ENCODE measurements at regions not wholly inside any gene's neighbourhood (a gene's known extent, or its start where the extent isn't known, plus 50 kb on each side); places are given as distances from the start of the nearest gene placed in this dataset.

GRCh38 chr5:167880420-167880819 is 411.0 kb upstream of the WWC1 start:
- H3K27me3 ChIP-seq, result no peaks in the 10 kb centered on the region
- no peak for DNase-seq (ENCODE audit: low spot score)

GRCh38 chr5:167881041-167881440 is 410.4 kb upstream of the WWC1 start:
- no peaks in the 10 kb centered on the region for H3K36me3 ChIP-seq
- H3K27me3 ChIP-seq, result no peaks in the 10 kb centered on the region
- no peak overlapping the region for H3K27ac ChIP-seq
- no peaks in the 10 kb centered on the region for H3K9me3 ChIP-seq
- no peaks in the 10 kb centered on the region for H3K4me1 ChIP-seq
- DNase-seq (ENCODE audit: low spot score), result no peak
- no peak overlapping the region for H3K4me3 ChIP-seq
- TF ChIP-seq CTCF (IDR thresholded peaks at IDR 0.05), result no peak

More at GRCh38 chr5:167880420-167880819, 411.0 kb upstream of the WWC1 start:
- no peaks in the 10 kb centered on the region for H3K9me3 ChIP-seq
- H3K27ac ChIP-seq, result no peak overlapping the region
- no peaks in the 10 kb centered on the region for H3K4me1 ChIP-seq
- H3K4me3 ChIP-seq, result no peak overlapping the region
- H3K36me3 ChIP-seq, result no peaks in the 10 kb centered on the region
- no peak for TF ChIP-seq CTCF (IDR thresholded peaks at IDR 0.05)

- H3K4me1 ChIP-seq, result no peaks in the 10 kb centered on the region
- no peak for TF ChIP-seq CTCF (IDR thresholded peaks at IDR 0.05)
- no peak for DNase-seq (ENCODE audit: low spot score)
- no peak overlapping the region for H3K4me3 ChIP-seq
- H3K36me3 ChIP-seq, result no peaks in the 10 kb centered on the region
- H3K27ac ChIP-seq, result no peak overlapping the region
- no peaks in the 10 kb centered on the region for H3K27me3 ChIP-seq
- no peaks in the 10 kb centered on the region for H3K9me3 ChIP-seq
Observed at GRCh38 chr5:167886196-167886595, 405.2 kb upstream of the WWC1 start.

DNA sequence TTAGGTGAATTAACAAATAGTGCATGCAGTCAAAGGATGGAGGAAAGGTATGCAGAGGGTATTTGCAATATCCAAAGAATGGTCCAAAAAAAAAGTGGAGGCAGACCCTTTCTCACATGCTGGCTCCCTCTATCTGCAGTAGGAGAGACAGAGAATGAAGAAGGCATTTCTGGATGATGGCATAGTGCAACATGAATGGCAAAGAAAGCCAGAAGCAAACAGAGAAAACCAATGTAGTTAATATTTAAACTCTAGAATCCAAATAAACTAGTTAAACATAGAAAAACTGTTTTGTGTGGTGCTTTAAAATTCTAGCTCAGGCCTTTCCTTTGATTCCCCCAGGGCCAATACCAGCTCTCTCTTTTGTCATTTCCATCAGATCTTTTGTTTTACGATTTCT is 403.1 kb upstream of the WWC1 start:
- no peak overlapping the region for H3K27ac ChIP-seq
- DNase-seq (ENCODE audit: low spot score), result no peak
- no peaks in the 10 kb centered on the region for H3K27me3 ChIP-seq
- H3K4me1 ChIP-seq, result peaks cover 0 to 5% of the 10 kb centered on the region in 2 donors
- no peaks in the 10 kb centered on the region for H3K9me3 ChIP-seq
- no peak for TF ChIP-seq CTCF (IDR thresholded peaks at IDR 0.05)
- H3K4me3 ChIP-seq, result no peak overlapping the region
- H3K36me3 ChIP-seq, result no peaks in the 10 kb centered on the region

GRCh38 chr5:167889276-167889675 is 402.2 kb upstream of the WWC1 start:
- Histone ChIP-seq H3K4me3 (no peak overlapping the region), H3K9me3 (no peaks in the 10 kb centered on the region), H3K27me3 (no peaks in the 10 kb centered on the region), H3K4me1 (peaks cover 0 to 5% of the 10 kb centered on the region in 2 donors), H3K27ac (no peak overlapping the region), H3K36me3 (no peaks in the 10 kb centered on the region)
- no peak for TF ChIP-seq CTCF (IDR thresholded peaks at IDR 0.05)
- DNase-seq (ENCODE audit: low spot score), result no peak

DNA sequence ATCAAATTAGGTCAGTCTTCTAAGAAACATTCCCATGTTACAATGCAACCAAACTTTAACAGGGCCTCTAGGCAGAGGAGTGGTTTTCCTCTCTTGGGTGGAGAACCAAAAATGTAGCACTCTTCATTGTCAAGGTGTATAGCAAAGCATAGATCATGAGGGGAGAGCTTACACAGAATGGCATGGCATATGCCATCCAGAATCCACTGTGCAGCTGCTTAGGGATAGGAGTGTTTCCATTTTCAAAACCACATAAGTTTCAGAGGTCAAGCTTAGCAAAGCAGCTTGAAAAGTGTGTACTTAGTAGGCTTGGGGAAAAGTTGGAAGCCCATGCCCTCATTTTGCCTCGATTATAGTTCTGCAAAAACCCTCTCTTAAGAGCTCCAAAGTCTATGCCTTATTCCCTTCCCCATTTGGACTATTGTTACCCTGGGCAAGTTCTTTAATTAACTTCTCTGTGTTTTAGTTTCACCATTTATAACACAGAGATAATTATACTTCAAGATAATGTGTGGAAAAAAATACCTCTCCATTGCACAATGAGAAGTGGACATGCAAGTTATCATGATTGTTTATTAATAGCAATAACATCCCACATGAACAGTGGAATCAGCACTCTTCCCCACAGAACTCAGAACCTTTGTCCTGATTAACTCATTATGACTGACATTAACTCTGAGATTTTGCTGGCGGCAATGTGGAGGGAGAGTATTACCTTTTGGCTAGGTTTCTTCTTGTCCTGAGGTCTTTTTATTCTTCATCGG is 398.9 kb upstream of the WWC1 start:
- no peaks in the 10 kb centered on the region for H3K9me3 ChIP-seq
- DNase-seq (ENCODE audit: low spot score), result no peak
- H3K4me3 ChIP-seq, result no peak overlapping the region
- H3K36me3 ChIP-seq, result no peaks in the 10 kb centered on the region
- no peak for TF ChIP-seq CTCF (IDR thresholded peaks at IDR 0.05)
- H3K27ac ChIP-seq, result no peak overlapping the region
- H3K27me3 ChIP-seq, result no peaks in the 10 kb centered on the region
- H3K4me1 ChIP-seq, result peaks cover 0 to 5% of the 10 kb centered on the region in 2 donors
